MM.1S (cell line): ENCODE measurements at regions not wholly inside any gene's neighbourhood (a gene's known extent, or its start where the extent isn't known, plus 50 kb on each side); places are given as distances from the start of the nearest gene placed in this dataset.

Experiments
- EZH2 ChIP-seq: fragments of 300-600 bp; sonication (generic); optimal IDR thresholded peaks from 2 replicates; pipeline ENCODE3; 2017; ENCODE audit warnings: low read depth, mild to moderate bottlenecking, antibody characterized with exemption, low read length, mixed read lengths
- TF ChIP-seq, protein P1 (sequence below): fragments of 300-600 bp; sonication (generic); IDR thresholded peaks from 2 replicates; pipeline ENCODE4 v1.5.1; 2016; ENCODE audit warnings: antibody characterized with exemption, low read length, mixed read lengths

DNA sequence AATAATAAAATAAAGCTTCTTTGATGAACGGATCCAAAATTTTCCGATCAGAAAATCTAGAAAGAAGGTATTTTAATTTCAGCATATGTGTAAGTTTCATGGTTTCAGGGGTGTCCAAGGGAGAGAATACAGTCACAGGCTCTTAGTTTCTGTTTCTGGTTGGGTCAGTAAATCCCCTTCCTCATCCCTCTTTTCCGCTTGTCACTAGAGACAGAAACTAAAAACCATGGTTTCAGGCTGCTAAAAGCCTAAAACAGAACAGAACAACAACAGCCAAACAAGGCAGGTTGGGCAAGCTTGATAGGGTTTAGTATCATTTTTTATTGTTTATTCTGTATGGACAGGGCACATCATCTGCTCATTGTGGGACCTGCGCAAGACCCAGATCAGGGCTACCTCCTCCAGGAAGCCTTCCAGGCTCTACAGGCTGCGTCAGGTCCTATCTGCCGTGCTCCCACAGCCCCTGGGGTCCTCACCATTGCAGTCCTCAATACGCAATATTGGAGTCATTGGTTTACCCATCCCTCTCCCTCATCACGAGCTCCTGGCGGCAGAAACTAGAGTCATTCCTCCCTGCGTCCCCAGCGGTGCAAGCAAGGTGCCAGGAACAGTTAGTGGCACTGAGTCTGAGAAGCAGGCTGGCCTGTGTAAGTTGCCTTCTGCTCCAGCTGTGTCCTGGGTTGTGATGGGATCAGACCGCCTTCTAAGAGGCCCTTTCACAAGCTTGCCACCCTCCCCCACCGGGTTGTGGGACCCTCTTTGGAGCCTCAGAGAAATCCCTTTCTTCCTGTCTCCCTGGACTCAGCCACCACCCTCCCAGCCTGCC is 70.2 kb upstream of the CUX1 start:
- TF ChIP-seq, protein P1, sequence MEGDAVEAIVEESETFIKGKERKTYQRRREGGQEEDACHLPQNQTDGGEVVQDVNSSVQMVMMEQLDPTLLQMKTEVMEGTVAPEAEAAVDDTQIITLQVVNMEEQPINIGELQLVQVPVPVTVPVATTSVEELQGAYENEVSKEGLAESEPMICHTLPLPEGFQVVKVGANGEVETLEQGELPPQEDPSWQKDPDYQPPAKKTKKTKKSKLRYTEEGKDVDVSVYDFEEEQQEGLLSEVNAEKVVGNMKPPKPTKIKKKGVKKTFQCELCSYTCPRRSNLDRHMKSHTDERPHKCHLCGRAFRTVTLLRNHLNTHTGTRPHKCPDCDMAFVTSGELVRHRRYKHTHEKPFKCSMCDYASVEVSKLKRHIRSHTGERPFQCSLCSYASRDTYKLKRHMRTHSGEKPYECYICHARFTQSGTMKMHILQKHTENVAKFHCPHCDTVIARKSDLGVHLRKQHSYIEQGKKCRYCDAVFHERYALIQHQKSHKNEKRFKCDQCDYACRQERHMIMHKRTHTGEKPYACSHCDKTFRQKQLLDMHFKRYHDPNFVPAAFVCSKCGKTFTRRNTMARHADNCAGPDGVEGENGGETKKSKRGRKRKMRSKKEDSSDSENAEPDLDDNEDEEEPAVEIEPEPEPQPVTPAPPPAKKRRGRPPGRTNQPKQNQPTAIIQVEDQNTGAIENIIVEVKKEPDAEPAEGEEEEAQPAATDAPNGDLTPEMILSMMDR, result no peak
- no peak for TF ChIP-seq EZH2
